ENCODE measurements at regions not wholly inside any gene's neighbourhood (a gene's known extent, or its start where the extent isn't known, plus 50 kb on each side); places are given as distances from the start of the nearest gene placed in this dataset.

GRCh38 chr4:136803433-136803832 is 728.9 kb downstream of the PCDH18 start:
- Histone ChIP-seq H3K4me3 (replicated peaks in 1 of 3; ENCODE audit: low read depth in 2 of 3, low read length in 3 of 3) (no peak overlapping the region), H3K27ac (ENCODE audit: low read depth in 1 of 2, low read length in 2 of 2) (no peak overlapping the region), H3K4me2 (replicated peaks; ENCODE audit: extremely low read depth, low read length, poor library complexity, severe bottlenecking) (no peak overlapping the region), H3K9ac (ENCODE audit: insufficient read depth, low read length, poor library complexity, severe bottlenecking) (no peak overlapping the region), H4K20me1 (ENCODE audit: insufficient read depth, low read length) (no peaks in the 10 kb centered on the region), H3K27me3 (ENCODE audit: control insufficient read depth in 2 of 2, insufficient read depth in 2 of 2, low read length in 2 of 2) (no peaks in the 10 kb centered on the region), H3K9me3 (replicated peaks in 1 of 2; ENCODE audit: control insufficient read depth in 1 of 2, insufficient read depth in 1 of 2, low read length in 2 of 2) (peaks cover 0 to 13% of the 10 kb centered on the region in 2 donors), H3K79me2 (ENCODE audit: insufficient read depth, low read length) (no peaks in the 10 kb centered on the region), H3K4me1 (ENCODE audit: control insufficient read depth in 1 of 2, insufficient read depth in 2 of 2, low read length in 2 of 2) (no peaks in the 10 kb centered on the region), H2AFZ (ENCODE audit: insufficient read depth, low read depth, low read length, poor library complexity, severe bottlenecking) (no peak overlapping the region), H3K36me3 (replicated peaks in 1 of 2; ENCODE audit: control insufficient read depth in 1 of 2, insufficient read depth in 2 of 2, low read length in 2 of 2) (no peaks in the 10 kb centered on the region)
- intact Hi-C loops (cut with micrococcal nuclease), result no loop called here
- no CpG with 5 or more reads among the region's 3 CpGs for WGBS (ENCODE audit: insufficient coverage)
- Mint-ChIP-seq H3K27ac (no peak overlapping the region), H3K36me3 (no peaks in the 10 kb centered on the region), H3K27me3 (ENCODE audit: low read depth in 3 of 3) (no peaks in the 10 kb centered on the region), H3K4me3 (no peak overlapping the region), H3K4me1 (no peaks in the 10 kb centered on the region), H3K9me3 (peaks cover 0 to 7% (median 3%) of the 10 kb centered on the region in 7 donors)
- no peak for TF ChIP-seq CTCF (IDR thresholded peaks at IDR 0.05)
- DNase-seq, result no peak

DNA sequence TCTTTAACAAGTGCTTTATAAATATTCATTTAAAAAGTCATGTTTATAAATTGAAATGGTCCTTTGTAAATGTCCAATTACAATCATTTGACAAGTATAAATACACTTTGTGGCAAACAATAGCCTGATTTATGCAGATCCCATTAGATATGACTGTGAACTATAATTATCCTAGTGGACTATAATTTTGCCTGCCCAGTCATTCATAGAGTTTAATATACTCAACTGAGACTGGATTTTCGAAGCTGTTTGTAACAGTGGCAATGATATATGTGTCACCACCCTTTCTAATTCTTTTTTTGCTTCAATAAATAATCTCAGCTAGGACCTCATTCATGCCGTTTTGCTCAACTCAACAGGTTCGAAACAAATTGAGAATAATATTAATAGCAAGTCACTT is 732.0 kb downstream of the PCDH18 start:
- H3K79me2 ChIP-seq (ENCODE audit: insufficient read depth, low read length), result no peaks in the 10 kb centered on the region
- no peak overlapping the region for H3K4me2 ChIP-seq (replicated peaks; ENCODE audit: extremely low read depth, low read length, poor library complexity, severe bottlenecking)
- DNase-seq, result no peak
- peaks cover 0 to 13% of the 10 kb centered on the region in 2 donors for H3K9me3 ChIP-seq (replicated peaks in 1 of 2; ENCODE audit: control insufficient read depth in 1 of 2, insufficient read depth in 1 of 2, low read length in 2 of 2)
- H3K9me3 Mint-ChIP-seq, result peaks cover 0 to 7% (median 4%) of the 10 kb centered on the region in 7 donors
- no CpG with 5 or more reads among the region's 3 CpGs for WGBS (ENCODE audit: insufficient coverage)
- H3K27me3 ChIP-seq (ENCODE audit: control insufficient read depth in 2 of 2, insufficient read depth in 2 of 2, low read length in 2 of 2), result no peaks in the 10 kb centered on the region
- no peak overlapping the region for H3K9ac ChIP-seq (ENCODE audit: insufficient read depth, low read length, poor library complexity, severe bottlenecking)
- no peak overlapping the region for H3K4me3 Mint-ChIP-seq
- H3K27ac Mint-ChIP-seq, result no peak overlapping the region
- H3K27me3 Mint-ChIP-seq (ENCODE audit: low read depth in 3 of 3), result no peaks in the 10 kb centered on the region
- no peak overlapping the region for H2AFZ ChIP-seq (ENCODE audit: insufficient read depth, low read depth, low read length, poor library complexity, severe bottlenecking)
- no peaks in the 10 kb centered on the region for H3K4me1 Mint-ChIP-seq
- H3K36me3 ChIP-seq (replicated peaks in 1 of 2; ENCODE audit: control insufficient read depth in 1 of 2, insufficient read depth in 2 of 2, low read length in 2 of 2), result no peaks in the 10 kb centered on the region
- H3K4me1 ChIP-seq (ENCODE audit: control insufficient read depth in 1 of 2, insufficient read depth in 2 of 2, low read length in 2 of 2), result no peaks in the 10 kb centered on the region
- TF ChIP-seq CTCF (IDR thresholded peaks at IDR 0.05), result no peak
- H3K36me3 Mint-ChIP-seq, result no peaks in the 10 kb centered on the region
- no peak overlapping the region for H3K27ac ChIP-seq (ENCODE audit: low read depth in 1 of 2, low read length in 2 of 2)
- no peak overlapping the region for H3K4me3 ChIP-seq (replicated peaks in 1 of 3; ENCODE audit: low read depth in 2 of 3, low read length in 3 of 3)
- intact Hi-C loops (cut with micrococcal nuclease), result no loop called here
- H4K20me1 ChIP-seq (ENCODE audit: insufficient read depth, low read length), result no peaks in the 10 kb centered on the region
